Central memory CD8-positive, alpha-beta T cell (primary cell): ENCODE measurements at regions not wholly inside any gene's neighbourhood (a gene's known extent, or its start where the extent isn't known, plus 50 kb on each side); places are given as distances from the start of the nearest gene placed in this dataset.

Experiments
- ATAC-seq: fragments of 150-1000 bp; cut with Tn5 transposase; replicated peaks from 2 replicates; pipeline ENCODE4 v1.10.0; 2022; ENCODE audit warnings: mild to moderate bottlenecking, moderate FRiP score, moderate number of reproducible peaks; ENCODE audit not compliant: poor library complexity, severe bottlenecking; ENCODE audit errors: extremely low read depth
- DNase-seq, 2 donors: peaks; one replicate each; pipeline ENCODE4 v3.0.0; 2021; ENCODE audit warnings: low spot score in 2 of 2
- H3K27ac Mint-ChIP-seq: one replicate; pipeline ENCODE4 v1.8.0; 2022; ENCODE audit warnings: low read depth, mild to moderate bottlenecking, moderate library complexity, mixed read lengths
- H3K27me3 Mint-ChIP-seq: one replicate; pipeline ENCODE4 v1.8.0; 2022; ENCODE audit warnings: mixed read lengths
- H3K36me3 Mint-ChIP-seq: one replicate; pipeline ENCODE4 v1.8.0; 2022; ENCODE audit warnings: mild to moderate bottlenecking, moderate library complexity, mixed read lengths; ENCODE audit not compliant: insufficient read depth
- H3K4me1 Mint-ChIP-seq: one replicate; pipeline ENCODE4 v1.8.0; 2022; ENCODE audit warnings: mixed read lengths
- H3K4me3 Mint-ChIP-seq: one replicate; pipeline ENCODE4 v1.8.0; 2022; ENCODE audit warnings: mild to moderate bottlenecking, moderate library complexity, mixed read lengths
- H3K9me3 Mint-ChIP-seq: one replicate; pipeline ENCODE4 v1.8.0; 2022; ENCODE audit warnings: mixed read lengths

DNA sequence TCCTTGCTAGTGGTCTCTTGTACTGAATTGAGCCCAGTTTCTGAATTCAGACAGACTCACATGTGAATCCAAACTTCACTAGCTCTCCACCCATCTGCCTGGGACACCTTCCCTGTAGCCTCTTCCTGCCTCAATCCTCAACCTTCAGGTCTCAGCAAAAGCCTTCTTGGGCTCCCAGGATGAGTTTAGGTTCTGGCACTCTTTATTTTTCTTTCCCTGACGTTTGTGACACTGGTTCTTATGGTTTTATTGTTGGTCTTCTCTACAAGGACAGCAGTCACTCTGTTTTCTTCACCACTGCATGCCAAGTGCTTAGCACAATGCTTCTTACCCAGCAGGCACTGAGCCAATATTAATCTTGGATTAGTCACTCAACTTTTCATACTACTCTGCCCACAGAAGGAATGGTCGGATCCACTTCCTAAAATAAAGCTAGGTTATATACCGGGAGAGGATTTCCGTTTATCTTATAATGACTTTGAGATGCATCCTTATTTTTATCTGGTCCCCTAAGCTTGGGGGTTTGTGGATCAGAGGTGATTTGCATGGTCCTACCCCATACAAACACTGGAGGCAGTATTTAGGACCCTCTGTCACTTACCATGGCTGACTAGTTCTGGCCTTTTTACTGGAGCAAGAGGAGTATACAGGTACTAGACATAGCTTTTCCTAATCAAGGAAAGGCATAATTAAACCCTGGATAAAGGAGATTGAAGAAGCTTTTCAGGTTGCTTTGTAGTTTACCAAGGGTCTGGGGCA is 186.3 kb downstream of the MYCN start:
- peaks cover 13% of the 10 kb centered on the region for H3K9me3 Mint-ChIP-seq
- H3K4me3 Mint-ChIP-seq: no peak overlapping the region
- DNase-seq: no peak
- H3K27ac Mint-ChIP-seq: no peak overlapping the region
- no peaks in the 10 kb centered on the region for H3K4me1 Mint-ChIP-seq
- no peak for ATAC-seq
- no peaks in the 10 kb centered on the region for H3K27me3 Mint-ChIP-seq
- H3K36me3 Mint-ChIP-seq: no peaks in the 10 kb centered on the region

DNA sequence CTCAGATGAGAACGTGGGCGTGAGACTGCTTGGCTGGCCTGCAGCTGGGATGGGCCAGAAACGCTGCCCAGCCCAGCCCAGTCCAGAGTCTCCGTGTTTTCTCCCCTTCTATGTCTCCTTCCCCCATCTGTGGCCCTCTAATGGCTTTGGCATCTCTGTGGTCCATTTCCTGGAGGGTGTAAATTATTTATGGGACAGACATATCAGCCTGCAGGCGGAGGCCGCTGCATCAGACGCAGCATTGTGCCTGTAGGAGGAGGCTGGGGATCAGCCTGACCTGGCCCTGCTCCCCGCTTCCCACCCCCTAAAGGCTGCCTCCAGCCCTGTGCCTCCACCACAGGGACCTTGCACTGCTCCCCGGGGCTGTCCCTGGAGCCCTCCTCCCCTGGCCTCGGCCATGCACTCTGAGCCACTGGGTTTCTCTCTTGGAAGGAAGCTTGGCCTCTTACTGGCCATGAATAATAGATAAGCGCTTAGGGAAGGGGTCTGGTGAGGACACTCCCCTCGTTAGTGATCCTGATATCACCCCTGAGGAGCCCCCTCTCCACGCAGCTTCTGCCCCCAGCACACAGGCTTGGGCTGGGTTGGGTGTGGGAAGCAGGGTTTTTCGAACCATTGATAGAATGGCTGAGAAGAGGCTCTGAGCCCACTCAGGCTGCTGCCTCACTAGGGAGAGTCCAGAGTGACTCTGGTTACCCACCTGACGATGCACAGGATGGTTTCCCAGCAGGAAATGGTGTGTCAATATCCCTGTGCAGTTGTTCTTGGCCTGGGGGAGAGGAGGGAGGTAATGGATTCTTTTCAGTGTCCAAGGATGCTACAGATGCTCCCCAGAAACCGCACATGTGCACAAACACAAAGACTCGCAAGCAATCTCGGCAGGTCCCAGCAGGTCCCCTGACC is 185.5 kb downstream of the MYCN start:
- Mint-ChIP-seq H3K9me3 (peaks cover 8% of the 10 kb centered on the region), H3K36me3 (no peaks in the 10 kb centered on the region), H3K27ac (no peak overlapping the region), H3K4me3 (no peak overlapping the region), H3K27me3 (no peaks in the 10 kb centered on the region), H3K4me1 (no peaks in the 10 kb centered on the region)
- DNase-seq: no peak
- ATAC-seq: no peak

DNA sequence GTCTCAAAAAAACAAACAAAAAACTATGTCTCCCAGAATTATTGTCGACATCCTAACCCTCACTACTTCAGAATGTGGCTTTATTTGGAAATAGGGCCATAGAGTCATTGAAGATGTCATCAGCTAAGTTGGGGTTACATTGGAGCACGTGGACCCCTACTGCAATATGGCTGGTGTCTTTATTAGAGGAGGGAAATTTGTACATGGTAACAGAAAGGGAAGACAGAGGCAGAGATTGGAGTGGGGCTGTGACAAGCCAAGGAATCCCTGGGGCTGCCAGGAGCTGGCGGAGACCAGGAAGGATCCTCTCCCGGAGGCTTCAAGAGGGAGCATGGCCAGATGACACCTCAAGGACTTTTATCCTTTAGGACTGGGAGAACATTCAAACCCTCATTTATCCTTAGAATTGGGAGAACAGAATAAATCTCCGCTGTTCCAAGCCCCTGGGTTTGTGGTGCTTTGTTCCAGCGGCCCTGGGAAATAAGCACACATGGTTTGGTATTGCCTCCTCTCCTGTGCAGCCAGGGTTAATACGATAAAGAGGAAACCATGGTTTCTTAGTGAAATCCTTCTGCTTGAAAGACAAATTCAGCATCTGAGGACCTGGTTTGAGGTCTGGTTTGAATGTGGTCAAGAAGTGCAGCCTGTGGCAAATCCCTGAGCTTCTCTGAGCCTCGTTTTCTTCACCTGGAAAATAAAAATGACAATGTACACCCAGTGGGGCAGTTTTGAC is 184.7 kb downstream of the MYCN start:
- ATAC-seq: no peak

DNA sequence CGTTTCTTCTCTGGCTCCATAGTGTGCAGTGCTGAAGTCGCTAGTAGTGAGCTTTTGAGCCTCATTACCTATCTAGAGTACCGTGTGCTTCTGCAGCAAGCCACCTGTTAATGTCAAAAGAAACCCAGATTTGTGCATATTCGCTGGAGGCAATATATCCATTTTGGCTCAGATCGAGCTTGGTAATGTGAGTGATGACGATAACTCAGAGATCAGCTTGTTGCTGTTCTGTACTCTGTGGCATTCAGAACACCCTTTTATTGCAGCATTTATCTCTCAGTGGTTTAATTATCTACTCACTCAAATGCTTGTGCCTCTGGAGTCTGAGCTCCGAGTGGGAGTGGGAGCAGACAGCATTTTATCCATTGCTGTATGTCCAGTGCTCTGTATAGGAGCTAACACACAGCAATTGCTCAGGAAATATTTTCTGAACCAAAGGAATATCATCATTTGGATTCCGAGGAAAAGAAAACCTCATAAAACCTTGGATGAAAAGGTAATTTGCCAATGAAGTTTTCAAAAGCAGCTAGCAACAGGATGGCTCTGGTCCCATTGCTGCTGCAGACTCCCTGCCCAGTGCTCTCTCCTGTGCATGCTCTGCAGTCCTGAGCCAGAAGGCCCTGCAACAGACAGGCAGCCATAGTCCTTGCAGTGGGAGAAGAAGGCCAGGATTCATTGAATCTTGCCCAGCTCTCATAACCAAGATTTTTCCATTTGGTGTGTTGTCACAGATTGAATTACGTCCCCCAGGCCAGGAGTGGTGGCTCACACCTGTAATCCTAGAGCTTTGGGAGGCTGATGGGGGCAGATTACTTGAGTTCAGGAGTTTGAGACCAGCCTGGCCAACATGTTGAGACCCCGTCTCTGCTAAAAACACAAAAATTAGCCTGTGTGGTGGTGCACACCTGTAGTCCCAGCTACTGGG is 183.8 kb downstream of the MYCN start:
- DNase-seq (no peak), ATAC-seq (no peak)
- peaks cover 8% of the 10 kb centered on the region for H3K9me3 Mint-ChIP-seq
- no peak overlapping the region for H3K4me3 Mint-ChIP-seq
- H3K36me3 Mint-ChIP-seq: no peaks in the 10 kb centered on the region
- H3K4me1 Mint-ChIP-seq: no peaks in the 10 kb centered on the region
- H3K27me3 Mint-ChIP-seq: no peaks in the 10 kb centered on the region
- no peak overlapping the region for H3K27ac Mint-ChIP-seq

More for the DNA sequence above, 184.7 kb downstream of the MYCN start:
- Mint-ChIP-seq H3K9me3 (peaks cover 8% of the 10 kb centered on the region), H3K27ac (no peak overlapping the region), H3K4me1 (no peaks in the 10 kb centered on the region), H3K27me3 (no peaks in the 10 kb centered on the region), H3K36me3 (no peaks in the 10 kb centered on the region), H3K4me3 (no peak overlapping the region)
- no peak for DNase-seq

DNA sequence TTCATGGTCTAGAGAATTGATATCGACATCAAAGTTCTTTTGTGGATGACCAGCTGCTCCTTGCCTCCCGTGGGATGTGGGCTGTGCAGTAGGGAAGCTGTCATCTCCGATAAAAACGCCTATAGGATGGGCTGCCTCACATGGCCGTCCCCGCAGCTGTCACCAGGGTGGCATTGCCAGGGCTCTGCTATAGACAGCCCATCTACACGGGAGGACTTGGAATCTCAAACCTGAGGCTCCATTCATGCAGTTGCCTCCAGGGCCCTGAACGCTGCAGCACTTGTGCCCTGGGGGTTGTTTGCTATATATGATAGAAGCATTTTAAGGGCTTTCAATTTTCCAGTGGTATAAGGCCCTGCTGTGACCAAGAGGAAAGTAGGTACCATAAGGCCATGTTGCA is 183.1 kb downstream of the MYCN start:
- Mint-ChIP-seq H3K9me3 (peaks cover 8% of the 10 kb centered on the region), H3K36me3 (no peaks in the 10 kb centered on the region), H3K27ac (no peak overlapping the region), H3K4me3 (no peak overlapping the region), H3K4me1 (no peaks in the 10 kb centered on the region), H3K27me3 (no peaks in the 10 kb centered on the region)
- DNase-seq: no peak
- no peak for ATAC-seq

DNA sequence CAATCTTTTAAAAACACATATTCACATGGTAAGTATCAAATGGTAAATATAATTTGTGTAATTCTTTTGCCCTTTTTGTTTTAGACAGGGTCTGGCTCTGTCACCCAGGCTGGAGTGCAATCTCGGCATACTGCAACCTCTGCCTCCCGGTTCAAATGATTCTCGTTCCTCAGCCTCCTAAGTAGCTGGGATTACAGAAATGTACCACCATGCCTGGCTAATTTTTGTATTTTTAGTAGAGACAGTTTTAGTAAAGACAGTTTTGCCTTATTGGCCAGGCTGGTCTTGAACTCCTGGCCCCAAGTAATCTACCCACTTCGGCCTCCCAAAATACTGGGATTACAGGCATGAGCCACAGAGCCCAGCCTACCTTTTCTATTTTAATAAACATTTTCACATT is 182.2 kb downstream of the MYCN start:
- no peak for DNase-seq
- no peaks in the 10 kb centered on the region for H3K27me3 Mint-ChIP-seq
- H3K36me3 Mint-ChIP-seq: no peaks in the 10 kb centered on the region
- no peak overlapping the region for H3K27ac Mint-ChIP-seq
- H3K4me1 Mint-ChIP-seq: no peaks in the 10 kb centered on the region
- H3K9me3 Mint-ChIP-seq: peaks cover 8% of the 10 kb centered on the region
- ATAC-seq: no peak
- H3K4me3 Mint-ChIP-seq: no peak overlapping the region

DNA sequence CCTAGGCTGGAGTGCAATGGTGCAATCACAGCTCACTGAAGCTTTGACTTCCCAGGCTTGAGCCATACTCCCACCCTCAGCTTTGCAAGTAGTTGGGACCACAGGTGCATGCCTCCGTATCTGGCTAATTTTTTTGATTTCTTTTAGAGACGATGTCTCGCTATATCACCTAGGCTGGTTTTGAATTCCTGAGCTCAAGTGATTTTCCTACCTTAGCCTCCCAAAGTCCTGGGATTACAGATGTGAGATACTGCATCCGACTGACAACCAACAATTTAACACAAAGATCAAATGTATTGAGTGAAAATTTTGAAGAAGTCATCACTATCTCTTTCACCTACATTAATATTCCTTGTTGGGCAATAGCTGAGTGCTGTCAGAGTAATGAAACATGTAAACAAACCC is 181.6 kb downstream of the MYCN start:
- Mint-ChIP-seq H3K27me3 (no peaks in the 10 kb centered on the region), H3K9me3 (peaks cover 6% of the 10 kb centered on the region), H3K27ac (no peak overlapping the region), H3K36me3 (no peaks in the 10 kb centered on the region), H3K4me3 (no peak overlapping the region), H3K4me1 (no peaks in the 10 kb centered on the region)
- DNase-seq (no peak), ATAC-seq (no peak)

DNA sequence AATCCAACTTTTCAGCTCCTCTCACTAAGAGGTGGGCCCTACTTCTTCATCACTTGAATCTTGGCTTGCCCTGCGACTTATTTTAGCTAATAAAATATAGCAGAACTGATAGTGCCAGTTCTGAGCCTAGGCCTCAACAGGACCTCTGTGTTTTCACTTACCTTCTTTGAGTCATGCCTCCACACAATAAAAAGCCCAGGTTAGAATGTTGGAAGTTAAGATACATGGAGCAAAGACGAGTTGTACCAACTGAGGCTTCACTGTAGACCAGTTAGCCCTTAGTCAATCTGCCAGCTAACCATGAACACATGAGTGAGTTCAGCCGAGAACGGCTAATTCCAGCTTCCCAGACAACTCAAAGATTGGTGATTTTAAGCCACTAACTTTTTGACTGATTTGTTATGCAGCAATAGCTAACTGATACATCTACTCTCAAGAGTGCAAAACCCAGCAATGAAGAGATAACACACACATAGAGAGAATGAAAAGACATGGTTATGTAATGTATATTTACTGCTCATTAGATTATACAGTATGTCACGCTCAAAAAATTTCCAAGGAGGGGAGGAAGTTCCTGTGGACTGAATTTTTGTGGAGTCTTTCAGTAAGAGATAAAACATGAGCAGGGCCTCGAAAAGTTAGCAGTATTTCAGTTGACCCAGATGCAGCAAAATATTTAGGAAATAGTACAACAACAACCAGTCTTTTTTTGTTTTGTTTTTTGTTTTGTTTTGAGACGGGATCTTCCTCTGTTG is 181.1 kb downstream of the MYCN start:
- H3K9me3 Mint-ChIP-seq: peaks cover under 1% of the 10 kb centered on the region
- DNase-seq (no peak), ATAC-seq (no peak)
- no peaks in the 10 kb centered on the region for H3K36me3 Mint-ChIP-seq
- H3K4me1 Mint-ChIP-seq: no peaks in the 10 kb centered on the region
- H3K27me3 Mint-ChIP-seq: no peaks in the 10 kb centered on the region
- no peak overlapping the region for H3K4me3 Mint-ChIP-seq
- no peak overlapping the region for H3K27ac Mint-ChIP-seq

DNA sequence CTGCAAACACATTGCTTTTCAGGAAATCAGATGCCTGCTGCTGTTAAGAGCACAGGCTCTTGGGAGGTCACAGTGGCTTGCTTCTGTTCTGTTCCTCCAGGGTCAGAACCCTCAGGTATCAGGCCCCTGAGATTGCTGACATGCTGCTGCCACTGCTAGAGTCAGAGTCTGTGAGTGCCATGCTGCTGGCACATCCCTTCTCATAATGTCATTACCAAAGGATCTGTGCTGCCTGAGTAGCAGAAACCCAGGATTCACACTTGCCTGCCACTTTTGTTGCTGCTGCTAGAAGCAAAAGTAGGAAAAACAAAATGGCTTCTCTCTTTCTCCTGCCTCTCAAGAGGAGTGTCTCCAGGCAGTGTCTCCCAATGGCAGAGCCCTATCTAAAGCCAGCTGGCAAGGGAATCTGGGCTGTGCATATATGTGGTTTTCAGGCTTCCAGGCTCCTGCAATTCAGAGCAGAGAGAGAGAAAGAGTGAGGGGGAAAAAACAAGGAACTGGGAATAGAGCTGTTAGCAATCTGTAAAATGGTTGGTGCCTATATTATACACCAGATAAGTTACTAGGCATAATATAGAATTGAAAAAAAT is 180.3 kb downstream of the MYCN start:
- H3K27ac Mint-ChIP-seq: no peak overlapping the region
- ATAC-seq (no peak), DNase-seq (no peak)
- no peaks in the 10 kb centered on the region for H3K36me3 Mint-ChIP-seq
- no peaks in the 10 kb centered on the region for H3K9me3 Mint-ChIP-seq
- H3K27me3 Mint-ChIP-seq: no peaks in the 10 kb centered on the region
- H3K4me3 Mint-ChIP-seq: no peak overlapping the region
- H3K4me1 Mint-ChIP-seq: no peaks in the 10 kb centered on the region

DNA sequence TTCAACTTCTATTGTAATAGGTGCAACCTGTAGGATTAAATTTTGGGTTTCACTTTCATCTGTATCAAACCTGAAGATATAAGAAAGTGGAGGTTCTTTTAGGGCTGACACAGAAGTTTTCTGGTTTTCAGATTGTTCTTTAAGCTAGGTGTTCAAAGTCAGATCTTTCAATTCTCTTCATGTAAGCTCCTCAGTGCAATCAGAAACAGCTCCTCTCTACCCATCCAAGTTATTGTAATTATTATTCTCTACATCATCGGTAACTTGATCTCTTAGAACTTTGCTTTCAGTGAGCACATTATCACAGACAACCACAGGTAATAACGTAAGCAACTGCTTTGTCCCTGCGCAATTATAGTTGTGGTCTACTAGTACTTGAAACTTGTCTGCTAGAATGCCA is 179.4 kb downstream of the MYCN start:
- H3K27ac Mint-ChIP-seq: no peak overlapping the region
- DNase-seq: no peak
- ATAC-seq: no peak
- H3K4me1 Mint-ChIP-seq: no peaks in the 10 kb centered on the region
- H3K9me3 Mint-ChIP-seq: no peaks in the 10 kb centered on the region
- H3K4me3 Mint-ChIP-seq: no peak overlapping the region
- no peaks in the 10 kb centered on the region for H3K27me3 Mint-ChIP-seq
- H3K36me3 Mint-ChIP-seq: no peaks in the 10 kb centered on the region
